Hepatocyte (in vitro differentiated cells): ENCODE measurements at regions not wholly inside any gene's neighbourhood (a gene's known extent, or its start where the extent isn't known, plus 50 kb on each side); places are given as distances from the start of the nearest gene placed in this dataset.

Experiments used
- DNase-seq: peaks from one replicate; pipeline ENCODE4 v3.0.0-alpha.2; 2016; ENCODE audit warnings: low spot score
- H2AFZ ChIP-seq: fragments of 200-600 bp; sonication (generic); 2 replicates; pipeline ENCODE4 v1.6.0; 2016; ENCODE audit warnings: antibody characterized with exemption, mild to moderate bottlenecking
- H3K27ac ChIP-seq: fragments of 200-600 bp; sonication (generic); 2 replicates; pipeline ENCODE4 v1.5.1; 2016; ENCODE audit warnings: mild to moderate bottlenecking
- H3K27me3 ChIP-seq: fragments of 200-600 bp; sonication (generic); 2 replicates; pipeline ENCODE4 v1.6.1; 2016
- H3K36me3 ChIP-seq: fragments of 200-600 bp; sonication (generic); replicated peaks from 2 replicates; pipeline ENCODE4 v1.5.1; 2016; ENCODE audit warnings: low read depth; ENCODE audit not compliant: insufficient read depth
- H3K4me1 ChIP-seq: fragments of 200-600 bp; sonication (generic); 2 replicates; pipeline ENCODE4 v1.5.1; 2016; ENCODE audit warnings: mild to moderate bottlenecking, moderate library complexity; ENCODE audit not compliant: insufficient read depth
- H3K4me2 ChIP-seq: fragments of 200-600 bp; sonication (generic); 2 replicates; pipeline ENCODE4 v1.6.0; 2016
- H3K4me3 ChIP-seq: fragments of 200-600 bp; sonication (generic); 2 replicates; pipeline ENCODE4 v1.5.1; 2016; ENCODE audit warnings: mild to moderate bottlenecking
- H3K79me2 ChIP-seq: fragments of 200-600 bp; sonication (generic); 2 replicates; pipeline ENCODE4 v1.6.0; 2017; ENCODE audit warnings: mild to moderate bottlenecking
- H3K9me2 ChIP-seq: fragments of 200-600 bp; sonication (generic); replicated peaks from 2 replicates; pipeline ENCODE4 v1.6.0; 2017; ENCODE audit warnings: mild to moderate bottlenecking; ENCODE audit not compliant: insufficient read depth
- H3K9me3 ChIP-seq: fragments of 200-600 bp; sonication (generic); 2 replicates; pipeline ENCODE4 v1.5.1; 2016; ENCODE audit warnings: low read depth, mild to moderate bottlenecking
- H4K20me1 ChIP-seq: fragments of 200-600 bp; sonication (generic); 2 replicates; pipeline ENCODE4 v1.6.0; 2016; ENCODE audit warnings: mild to moderate bottlenecking; ENCODE audit not compliant: insufficient read depth, poor library complexity, severe bottlenecking
- CTCF ChIP-seq: fragments of 200-600 bp; sonication (generic); IDR thresholded peaks from 2 replicates; pipeline ENCODE4 v1.5.1; 2016; ENCODE audit warnings: antibody characterized with exemption, mild to moderate bottlenecking; ENCODE audit not compliant: poor library complexity
- EZH2 ChIP-seq: fragments of 200-600 bp; sonication (generic); IDR thresholded peaks from 2 replicates; pipeline ENCODE4 v1.6.1; 2016; ENCODE audit warnings: antibody characterized with exemption, mild to moderate bottlenecking, borderline replicate concordance
- EZH2phosphoT487 ChIP-seq: fragments of 200-600 bp; sonication (generic); IDR thresholded peaks from one replicate; pipeline ENCODE4 v1.6.1; 2018; ENCODE audit warnings: antibody characterized with exemption, mild to moderate bottlenecking, low read depth, moderate library complexity; ENCODE audit not compliant: unreplicated experiment, severe bottlenecking
- WGBS: methylation state at CpG from one replicate; pipeline ENCODE4 v1.1.6; 2016; ENCODE audit warnings: low lambda C conversion rate; ENCODE audit errors: missing lambda C conversion rate; 5-methylcytosine and 5-hydroxymethylcytosine counted together

- 73% methylated on average over 7 of the region's 7 CpGs for WGBS
- Histone ChIP-seq H3K27ac (no peak overlapping the region), H3K9me3 (no peaks in the 10 kb centered on the region), H3K4me2 (no peak overlapping the region), H3K36me3 (no peaks in the 10 kb centered on the region), H3K79me2 (no peaks in the 10 kb centered on the region), H3K27me3 (no peaks in the 10 kb centered on the region), H2AFZ (no peak overlapping the region), H3K4me1 (no peaks in the 10 kb centered on the region), H4K20me1 (no peaks in the 10 kb centered on the region), H3K4me3 (no peak overlapping the region), H3K9me2 (no peaks in the 10 kb centered on the region)
- no peak for DNase-seq
- TF ChIP-seq EZH2, result no peak
- no peak for TF ChIP-seq CTCF
- TF ChIP-seq EZH2phosphoT487, result no peak
Observed at GRCh38 chr3:66803721-66804695, 194.1 kb upstream of the KBTBD8 start.

- Histone ChIP-seq H3K4me3 (no peak overlapping the region), H3K27ac (no peak overlapping the region), H4K20me1 (no peaks in the 10 kb centered on the region), H3K79me2 (no peaks in the 10 kb centered on the region), H3K36me3 (no peaks in the 10 kb centered on the region), H3K27me3 (no peaks in the 10 kb centered on the region), H3K4me1 (no peaks in the 10 kb centered on the region), H3K9me2 (no peaks in the 10 kb centered on the region), H3K9me3 (no peaks in the 10 kb centered on the region), H3K4me2 (no peak overlapping the region), H2AFZ (no peak overlapping the region)
- DNase-seq, result no peak
- no peak for TF ChIP-seq CTCF
- TF ChIP-seq EZH2, result no peak
- 76% methylated on average over 6 of the region's 6 CpGs for WGBS
Observed at GRCh38 chr3:66808891-66809594, 189.1 kb upstream of the KBTBD8 start.

GRCh38 chr3:66809595-66809958 is 188.5 kb upstream of the KBTBD8 start:
- H3K9me3 ChIP-seq, result no peaks in the 10 kb centered on the region
- H3K27me3 ChIP-seq, result no peaks in the 10 kb centered on the region
- H3K4me2 ChIP-seq, result no peak overlapping the region
- no peak overlapping the region for H3K27ac ChIP-seq
- DNase-seq, result no peak
- no peaks in the 10 kb centered on the region for H4K20me1 ChIP-seq
- no peaks in the 10 kb centered on the region for H3K79me2 ChIP-seq
- no peaks in the 10 kb centered on the region for H3K36me3 ChIP-seq
- H3K4me3 ChIP-seq, result no peak overlapping the region
- whole genome bisulfite sequencing, result 78% methylated on average over 4 of the region's 4 CpGs
- H3K9me2 ChIP-seq, result no peaks in the 10 kb centered on the region
- no peaks in the 10 kb centered on the region for H3K4me1 ChIP-seq
- no peak overlapping the region for H2AFZ ChIP-seq
- TF ChIP-seq CTCF (no peak), EZH2phosphoT487 (no peak), EZH2 (no peak)
